Fibroblast of upper back skin (primary cell): ENCODE measurements at regions not wholly inside any gene's neighbourhood (a gene's known extent, or its start where the extent isn't known, plus 50 kb on each side); places are given as distances from the start of the nearest gene placed in this dataset.

ENCODE experiments used
- DNase-seq: peaks from one replicate; pipeline ENCODE4 v3.0.0-alpha.2; 2013

DNA sequence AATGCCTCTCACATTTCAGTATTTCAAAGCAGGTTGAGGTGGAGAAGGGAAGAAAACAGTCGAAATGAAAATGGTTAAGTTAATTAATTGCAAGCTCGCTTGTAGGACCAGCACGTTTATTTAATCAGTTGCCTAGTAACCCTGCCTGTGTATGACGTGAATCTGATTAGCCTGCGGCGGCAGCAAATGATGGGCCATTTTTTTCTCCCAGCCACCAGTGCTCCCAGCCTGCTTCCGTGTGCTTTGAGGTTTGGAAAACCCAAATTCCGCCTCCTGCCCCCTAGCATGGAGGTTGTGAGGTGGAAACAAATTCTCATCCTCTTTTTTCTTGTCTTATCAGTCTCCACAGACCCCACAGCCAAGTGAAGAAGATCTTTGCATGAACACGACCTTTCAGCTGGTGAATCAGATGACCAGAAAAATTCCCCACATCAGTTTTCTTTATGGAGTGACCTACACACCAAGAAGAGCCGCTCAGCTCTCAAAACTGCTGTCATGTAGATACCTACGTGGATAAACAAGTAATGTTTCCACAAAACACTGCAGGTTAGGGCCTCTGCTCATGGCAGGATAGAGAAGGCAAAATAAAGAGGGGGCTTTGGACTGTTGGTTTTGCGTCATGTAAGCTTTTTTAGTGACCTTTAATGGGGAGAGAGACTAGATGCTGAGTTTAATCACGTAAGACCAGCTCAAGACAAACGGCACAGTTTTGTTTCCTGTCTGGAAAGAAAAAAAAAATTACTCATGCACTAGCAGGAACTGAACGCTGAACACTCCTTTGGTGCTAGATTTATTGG, 572.9 kb upstream of the NOX3 start:
- DNase-seq, result peak; percentile 25

DNA sequence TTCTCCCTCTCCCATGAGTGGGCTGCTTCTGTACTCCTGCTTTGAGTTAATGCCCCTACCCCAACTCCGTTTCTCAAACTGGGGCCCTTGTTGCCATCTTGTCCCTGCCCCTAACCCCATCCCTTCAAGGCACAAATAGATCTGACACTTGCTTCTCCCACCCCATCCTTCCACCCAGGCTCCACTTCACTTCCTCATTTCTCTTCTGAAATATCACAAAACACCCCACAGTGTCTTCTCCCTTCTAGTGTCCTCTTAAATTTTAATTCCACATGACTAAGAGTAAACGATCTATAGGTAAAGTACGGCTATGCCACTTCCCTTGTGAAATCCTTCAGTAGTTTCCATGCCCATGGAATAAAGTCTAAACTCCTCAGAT, 571.6 kb upstream of the NOX3 start:
- no peak for DNase-seq

DNA sequence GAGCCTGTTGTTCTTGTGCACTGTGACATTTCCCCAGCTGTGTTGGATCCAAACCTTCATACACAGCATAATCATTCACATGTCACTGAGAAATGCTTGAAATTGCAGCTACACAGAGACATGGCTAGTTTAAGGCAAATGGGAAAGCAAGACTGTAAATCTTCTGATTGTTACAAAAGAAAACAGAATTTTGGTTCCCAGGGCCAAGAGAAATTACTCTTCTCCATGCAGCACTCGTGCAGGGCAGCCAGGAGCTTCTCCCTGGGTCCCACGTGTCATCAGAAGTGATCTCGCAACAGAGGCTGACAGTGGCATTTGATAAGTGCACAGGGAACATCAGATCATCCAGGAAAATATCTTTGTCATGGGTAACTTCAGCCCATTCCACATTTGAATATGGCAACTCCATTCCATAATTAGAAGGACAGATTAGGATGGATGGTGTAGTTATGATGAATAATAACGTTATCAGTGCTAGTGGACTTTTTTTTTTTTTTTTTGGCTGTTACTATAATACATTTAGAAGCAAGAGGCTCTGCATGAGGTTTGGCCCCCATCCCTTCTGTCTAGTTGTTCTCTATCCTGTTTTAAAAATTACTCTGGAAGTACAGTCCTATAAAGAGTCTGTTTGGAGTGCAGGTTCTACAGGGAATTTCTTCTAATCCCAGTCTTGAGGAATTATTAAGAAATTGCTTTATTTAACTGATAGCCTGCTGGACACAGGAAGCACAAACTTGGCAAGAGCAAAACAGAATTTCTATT, 571.0 kb upstream of the NOX3 start:
- DNase-seq, result no peak

DNA sequence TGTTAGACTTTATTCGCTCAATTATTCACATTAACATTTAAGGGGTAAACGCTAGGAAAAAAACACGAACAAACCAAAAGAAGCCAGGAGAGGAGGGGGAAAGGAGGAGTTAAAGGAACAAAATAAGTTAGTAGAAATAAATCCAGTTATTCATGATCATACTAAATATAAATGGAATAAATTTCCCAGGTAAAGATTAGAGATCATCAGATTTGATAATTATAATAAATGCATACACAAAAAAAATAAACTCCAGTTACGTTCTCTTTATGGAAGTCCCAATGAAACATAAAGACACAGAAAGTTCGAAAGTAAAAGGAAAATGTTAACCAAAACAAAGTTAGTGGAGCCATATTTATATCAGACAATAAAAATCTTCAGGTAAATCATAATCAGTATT, 568.7 kb upstream of the NOX3 start:
- no peak for DNase-seq

DNA sequence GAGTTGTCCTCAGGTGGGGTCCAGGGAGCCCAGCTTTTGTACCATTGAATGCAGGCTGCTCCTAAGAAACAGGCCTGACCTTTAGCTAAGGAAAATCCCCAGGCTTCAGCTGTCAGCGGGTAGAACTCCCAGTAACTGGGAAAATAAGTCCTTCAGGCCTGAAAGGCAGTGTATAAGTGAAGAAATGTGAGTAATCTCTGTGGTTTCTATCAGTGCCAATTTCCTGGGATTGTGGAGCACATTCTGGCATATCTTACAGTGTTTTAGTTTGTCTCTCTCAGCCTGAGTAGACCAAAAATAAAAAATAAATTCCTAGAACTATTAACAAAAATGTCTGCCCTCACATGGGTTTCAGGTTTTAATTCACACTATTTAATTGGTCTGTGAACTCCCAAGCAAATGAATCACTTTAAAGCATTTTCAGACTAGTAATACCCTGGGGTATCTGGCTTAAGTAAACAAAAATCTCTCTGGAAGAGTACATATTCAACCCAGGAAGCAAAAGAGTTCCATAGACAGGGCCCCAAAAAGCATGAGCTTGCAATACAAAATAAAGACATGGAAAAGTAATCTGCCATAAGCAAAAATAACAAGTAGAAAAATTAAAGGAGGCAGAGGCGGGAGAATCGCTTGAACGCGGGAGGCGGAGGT, 566.2 kb upstream of the NOX3 start:
- peak; percentile 88 for DNase-seq

DNA sequence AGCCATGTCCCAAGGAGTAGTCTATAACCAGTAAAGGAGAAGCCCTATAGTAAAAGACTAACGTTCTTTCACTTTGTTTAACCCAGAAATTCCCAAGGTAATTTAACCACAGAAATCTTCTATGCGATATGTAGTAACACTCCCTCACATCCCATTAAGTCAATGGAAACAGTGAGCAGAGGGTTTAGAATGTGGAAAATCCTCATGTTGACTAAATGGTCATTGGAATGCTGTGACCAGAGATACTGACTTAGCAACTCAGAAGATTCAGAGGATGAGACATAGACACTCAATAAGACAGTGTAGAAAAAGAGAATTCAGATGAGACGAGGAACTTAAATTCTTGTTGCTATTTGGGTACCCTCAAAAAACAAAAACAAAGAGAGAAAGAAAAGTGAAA, 562.2 kb upstream of the NOX3 start:
- peak; percentile 86 for DNase-seq

DNA sequence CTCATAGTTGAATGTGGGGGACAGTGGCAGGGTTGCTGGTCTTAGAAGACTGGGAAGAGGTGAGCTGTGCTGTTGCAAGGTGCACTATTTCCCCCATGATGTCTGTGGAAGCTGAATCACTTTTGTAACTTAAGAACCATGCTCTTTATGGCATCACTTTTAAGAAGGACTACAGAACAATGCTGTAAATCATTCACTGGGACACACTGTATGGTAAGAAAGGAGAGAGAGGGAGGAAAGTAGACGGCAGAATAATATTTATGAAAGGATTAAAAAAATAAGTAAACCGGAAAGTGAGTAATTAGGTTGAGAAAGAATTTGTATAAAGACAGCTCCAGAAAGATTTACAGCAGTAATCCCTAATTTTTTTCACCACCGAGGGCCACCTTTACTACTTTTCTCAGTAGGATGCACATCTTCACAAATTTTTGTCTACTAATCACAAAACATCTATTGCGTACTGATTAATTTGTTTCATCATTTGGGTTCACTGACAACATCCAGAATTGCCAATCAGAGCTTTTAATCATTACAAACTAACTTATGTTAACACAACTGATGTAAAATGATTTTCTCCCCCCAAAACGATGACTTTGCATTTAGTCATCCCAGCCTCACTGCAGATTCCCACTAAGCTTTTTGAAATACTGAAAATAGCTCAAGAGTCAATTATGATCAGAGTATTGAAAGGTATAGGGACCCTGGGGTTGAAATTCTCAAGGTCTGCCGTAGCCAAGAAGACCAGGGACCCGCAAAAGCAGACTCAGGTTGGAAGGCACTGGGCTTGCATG, 560.7 kb upstream of the NOX3 start:
- DNase-seq, result no peak

DNA sequence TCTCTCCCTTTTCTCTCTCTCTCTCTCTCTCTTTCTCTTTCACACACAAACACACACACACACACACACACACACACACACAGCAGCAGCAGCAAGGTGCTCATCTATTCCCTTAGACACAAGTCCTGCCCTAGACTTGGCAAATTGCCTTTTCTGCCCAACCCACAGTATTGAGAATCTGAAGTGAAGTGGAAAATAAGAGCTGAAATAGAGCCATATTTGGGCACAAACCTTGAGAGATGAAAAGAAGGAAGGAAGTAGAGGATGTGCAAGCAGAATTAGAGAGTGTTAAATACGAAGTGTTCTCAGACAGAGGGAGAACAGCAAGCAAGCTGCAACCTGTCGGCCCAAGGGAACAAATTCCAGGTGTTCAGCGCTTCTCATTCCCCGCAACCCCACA, 557.5 kb upstream of the NOX3 start:
- no peak for DNase-seq

DNA sequence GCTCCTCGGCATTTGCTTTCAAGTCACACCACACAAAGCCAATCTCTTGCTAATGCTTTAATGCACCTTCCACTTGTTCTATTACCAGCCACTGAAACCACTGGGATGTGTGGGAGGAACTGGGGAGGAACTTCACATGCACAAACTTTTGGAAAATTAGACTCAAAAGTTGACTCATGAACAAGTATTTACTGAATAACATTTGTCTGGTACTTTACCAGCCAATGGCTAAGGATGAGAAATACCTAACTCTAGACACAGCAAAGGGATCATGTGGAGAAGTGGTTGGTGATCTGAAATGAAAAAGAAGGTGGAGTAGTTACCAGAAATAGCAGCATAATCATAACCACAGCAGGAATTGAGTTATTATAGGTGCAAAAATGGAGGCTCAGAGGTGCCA, 554.0 kb upstream of the NOX3 start:
- DNase-seq, result no peak

DNA sequence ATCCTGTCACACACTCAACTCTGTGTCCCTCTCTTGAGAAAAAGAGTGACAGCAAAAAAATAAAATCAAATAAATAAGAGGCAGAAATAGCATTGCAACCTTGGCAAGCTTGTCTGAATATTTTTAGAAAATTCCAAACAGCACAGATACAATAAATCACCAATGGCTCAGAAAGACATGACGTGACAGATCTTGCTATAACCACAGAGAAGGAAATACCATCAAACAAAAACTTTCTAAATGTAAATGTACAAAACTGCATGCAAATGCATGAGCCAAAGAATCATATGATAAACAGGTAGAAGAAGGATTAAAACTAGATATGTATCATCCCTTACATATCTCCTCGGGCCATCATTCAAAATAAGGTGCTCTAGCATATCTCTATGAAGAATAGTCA, 549.2 kb upstream of the NOX3 start:
- no peak for DNase-seq

DNA sequence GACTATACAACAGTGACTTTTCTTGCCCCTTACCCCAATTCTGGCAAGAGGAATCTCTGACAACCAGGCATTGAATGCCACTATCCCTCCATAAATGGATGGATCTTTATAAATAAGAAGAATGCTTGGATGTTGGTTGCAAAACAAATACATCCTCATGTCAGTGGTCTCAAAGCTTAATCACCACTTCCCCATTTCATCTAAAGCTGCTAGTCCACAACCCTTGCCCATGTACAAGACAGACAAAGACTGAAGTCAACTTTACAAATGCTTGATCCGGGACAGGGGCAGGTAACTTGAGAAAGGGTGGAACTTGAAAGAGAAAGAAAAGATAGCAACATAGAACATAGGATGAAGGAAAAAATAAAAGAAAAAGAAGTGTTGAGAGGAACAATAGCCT, 540.5 kb upstream of the NOX3 start:
- no peak for DNase-seq

DNA sequence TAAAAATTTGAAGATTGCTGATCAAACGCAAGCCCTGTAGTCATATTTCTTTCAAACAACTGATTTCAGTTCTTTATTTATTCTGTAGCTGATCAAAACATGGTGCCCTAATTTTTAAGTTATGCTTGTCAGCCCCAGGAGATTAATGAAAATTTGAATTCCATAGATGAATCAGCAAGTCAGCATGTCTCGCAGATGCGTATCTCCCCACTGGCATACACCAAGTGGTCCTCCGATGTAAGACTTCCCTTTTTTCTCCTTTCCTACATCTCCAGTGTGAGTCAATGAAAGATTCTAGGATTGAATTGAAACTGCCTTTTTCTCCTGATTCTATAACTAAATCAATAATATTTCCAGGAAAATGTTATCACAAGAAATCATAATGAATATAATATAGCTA, 539.6 kb upstream of the NOX3 start:
- DNase-seq, result no peak

DNA sequence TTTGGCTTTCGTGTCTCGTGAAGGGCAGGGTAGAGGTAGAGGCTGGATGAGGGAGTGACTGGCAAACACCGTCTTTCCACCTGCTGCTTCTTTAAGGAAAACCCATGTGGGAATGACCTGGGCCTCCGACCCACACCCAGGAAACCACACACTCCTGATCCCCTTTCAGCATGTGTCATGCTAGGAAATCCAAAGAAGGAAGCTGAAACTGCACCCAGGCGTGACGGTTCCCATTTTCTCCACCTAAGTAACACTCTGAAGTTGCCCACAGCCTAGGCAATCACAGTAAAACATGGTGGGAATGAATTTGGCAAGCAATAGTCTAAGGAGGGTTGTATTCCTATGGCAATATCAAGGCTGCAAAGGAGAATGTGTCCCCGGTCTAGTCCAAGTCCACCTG, 538.4 kb upstream of the NOX3 start:
- DNase-seq, result no peak

DNA sequence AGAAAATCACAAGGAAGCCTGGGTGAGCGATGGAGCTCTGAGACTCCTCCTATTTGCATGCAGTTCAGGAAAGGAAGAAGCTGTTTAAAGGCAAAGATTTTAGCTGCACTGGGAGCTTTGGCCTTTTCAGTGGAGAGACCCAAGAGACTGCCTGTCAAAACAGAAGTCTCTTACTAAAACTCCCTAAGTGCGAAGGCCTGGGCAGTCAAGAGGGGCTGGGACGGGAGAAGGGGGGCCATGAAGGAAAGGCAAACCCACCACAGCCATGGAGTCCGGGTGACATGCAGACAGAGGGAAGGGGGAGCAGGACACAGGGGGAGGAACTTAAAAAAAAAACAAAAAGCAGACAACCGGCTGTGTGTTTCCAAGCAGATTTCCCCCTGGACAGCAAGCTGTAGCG, 537.6 kb upstream of the NOX3 start:
- no peak for DNase-seq

DNA sequence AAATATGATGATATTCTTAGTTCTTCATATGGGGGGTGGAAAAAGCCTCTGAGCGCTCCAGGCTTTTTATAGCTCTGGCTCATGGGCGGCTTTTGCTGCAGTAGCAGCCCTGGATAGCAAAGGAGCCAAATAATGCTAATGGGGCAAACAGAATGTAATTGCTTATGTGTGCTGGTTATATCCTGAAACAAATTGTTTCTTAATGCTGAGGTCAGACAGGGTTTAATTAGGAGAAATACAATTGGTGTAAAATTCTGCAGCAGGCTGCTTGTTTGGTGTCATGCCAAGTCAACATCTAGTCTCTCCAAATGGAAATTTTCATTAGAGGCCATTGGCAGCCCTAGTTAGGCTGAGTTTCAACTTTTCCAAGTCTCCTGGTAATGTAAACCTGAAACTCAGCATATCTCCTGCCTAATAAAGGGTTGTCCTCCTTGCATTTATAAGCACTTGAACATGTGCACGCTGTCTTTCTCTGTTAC, 530.1 kb upstream of the NOX3 start:
- no peak for DNase-seq

DNA sequence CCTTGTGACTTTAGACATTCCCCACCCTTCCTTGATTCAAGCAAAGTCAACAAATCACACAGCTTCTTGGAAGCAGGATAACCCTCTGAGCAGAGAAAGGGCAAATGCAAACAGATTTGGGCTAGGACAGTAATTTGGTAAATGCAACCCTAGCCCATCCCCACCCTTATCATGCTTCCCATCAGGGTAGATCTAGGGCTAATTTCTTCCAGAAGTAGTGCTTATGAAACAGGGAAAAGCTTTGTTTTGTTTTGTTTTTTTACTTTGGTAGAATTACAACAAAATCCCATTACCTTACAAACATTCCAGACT, 525.1 kb upstream of the NOX3 start:
- DNase-seq, result no peak

DNA sequence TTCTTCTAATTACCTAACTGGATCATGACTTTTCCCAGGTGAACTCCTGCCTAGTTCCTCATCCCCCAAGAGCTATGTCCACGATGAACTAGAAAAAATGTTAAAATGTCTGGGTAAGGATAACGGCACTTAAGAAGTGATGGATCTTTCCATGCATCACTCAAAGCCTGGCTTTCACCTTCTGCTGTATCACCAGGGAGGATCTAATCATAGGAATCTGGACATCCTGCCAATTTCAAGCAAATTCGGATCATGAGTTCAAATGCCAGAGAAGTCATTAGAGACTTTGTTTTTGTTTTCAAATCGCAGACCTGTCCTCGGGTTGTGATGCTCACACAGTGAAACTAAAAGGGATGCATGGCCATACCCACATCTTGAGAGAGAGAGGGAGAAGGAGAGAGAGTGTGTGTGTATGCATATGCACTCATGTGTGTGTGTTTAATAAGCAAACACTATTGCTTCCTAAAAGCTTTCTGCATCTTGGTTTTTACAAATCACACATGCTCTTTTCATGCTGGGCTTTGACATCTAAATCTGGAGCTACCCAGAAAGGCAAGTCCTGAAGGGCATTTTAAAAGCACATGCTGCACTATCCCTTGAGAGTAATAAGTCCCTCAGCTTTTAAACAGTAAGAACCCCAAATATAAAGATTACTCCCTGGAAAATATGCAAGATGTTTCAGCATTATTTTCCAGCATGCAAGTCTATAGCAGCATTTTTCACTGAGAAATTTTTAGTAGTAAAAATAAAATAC, 524.6 kb upstream of the NOX3 start:
- no peak for DNase-seq

DNA sequence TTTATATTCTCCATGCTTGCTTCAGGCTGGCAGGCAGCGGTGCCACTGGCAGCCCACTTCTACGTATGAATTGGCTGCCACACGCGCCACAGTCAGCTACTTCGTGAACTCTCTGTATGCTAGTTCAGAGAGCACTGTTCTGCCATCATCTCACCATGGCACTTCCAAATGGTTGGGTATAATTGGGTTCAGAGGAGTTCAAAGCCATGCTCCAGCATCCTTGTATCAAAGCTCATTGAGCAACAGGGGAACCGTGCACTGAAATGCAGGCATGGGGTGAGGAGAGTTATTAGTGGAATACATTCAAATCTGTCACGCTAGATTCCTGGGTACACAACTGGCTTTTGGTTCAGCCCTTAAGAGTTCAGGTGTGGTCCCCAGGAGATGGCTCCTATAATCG, 519.9 kb upstream of the NOX3 start:
- DNase-seq, result no peak

DNA sequence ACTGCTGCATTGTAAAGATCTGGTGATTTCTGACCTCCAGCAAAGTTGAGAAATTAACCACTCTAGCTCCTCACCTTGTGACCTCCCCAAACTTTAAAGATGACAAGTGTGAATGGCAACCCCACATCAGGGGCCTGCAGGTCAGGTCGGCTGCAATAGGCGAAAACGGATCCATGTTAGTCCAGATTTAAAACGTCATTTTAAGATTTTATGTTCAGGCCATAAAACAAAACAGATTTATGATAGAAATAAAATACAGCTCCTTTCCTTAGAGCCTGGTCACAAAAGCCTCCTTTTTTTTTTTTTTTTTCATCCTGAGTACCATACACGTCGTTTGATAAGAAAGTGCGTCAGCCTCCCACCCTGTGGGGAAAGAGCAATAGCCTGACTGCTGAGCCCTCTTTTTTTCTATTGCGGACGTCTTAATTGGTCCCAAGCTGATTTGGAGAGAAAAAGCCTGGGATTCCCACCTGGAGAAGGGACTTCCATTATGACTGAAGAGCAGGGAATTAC, 519.2 kb upstream of the NOX3 start:
- DNase-seq, result no peak

DNA sequence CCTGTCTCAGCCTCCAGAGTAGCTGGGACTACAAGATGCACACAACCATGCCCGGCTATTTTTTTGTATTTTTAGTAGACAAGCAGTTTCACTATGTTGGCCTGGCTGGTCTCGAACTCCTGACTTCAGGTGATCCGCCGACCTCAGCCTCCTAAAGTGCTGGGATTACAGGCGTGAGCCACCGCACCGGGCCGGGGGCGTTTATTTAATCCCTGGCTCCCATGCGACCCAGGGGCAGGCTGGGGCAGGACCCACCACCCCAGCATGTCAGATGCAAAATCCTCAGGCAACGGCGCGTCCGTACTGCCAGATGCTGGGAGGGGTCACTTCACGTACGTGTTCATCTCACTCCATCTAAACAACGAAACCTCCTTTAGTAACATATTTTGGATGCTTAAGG, 518.7 kb upstream of the NOX3 start:
- DNase-seq, result no peak

DNA sequence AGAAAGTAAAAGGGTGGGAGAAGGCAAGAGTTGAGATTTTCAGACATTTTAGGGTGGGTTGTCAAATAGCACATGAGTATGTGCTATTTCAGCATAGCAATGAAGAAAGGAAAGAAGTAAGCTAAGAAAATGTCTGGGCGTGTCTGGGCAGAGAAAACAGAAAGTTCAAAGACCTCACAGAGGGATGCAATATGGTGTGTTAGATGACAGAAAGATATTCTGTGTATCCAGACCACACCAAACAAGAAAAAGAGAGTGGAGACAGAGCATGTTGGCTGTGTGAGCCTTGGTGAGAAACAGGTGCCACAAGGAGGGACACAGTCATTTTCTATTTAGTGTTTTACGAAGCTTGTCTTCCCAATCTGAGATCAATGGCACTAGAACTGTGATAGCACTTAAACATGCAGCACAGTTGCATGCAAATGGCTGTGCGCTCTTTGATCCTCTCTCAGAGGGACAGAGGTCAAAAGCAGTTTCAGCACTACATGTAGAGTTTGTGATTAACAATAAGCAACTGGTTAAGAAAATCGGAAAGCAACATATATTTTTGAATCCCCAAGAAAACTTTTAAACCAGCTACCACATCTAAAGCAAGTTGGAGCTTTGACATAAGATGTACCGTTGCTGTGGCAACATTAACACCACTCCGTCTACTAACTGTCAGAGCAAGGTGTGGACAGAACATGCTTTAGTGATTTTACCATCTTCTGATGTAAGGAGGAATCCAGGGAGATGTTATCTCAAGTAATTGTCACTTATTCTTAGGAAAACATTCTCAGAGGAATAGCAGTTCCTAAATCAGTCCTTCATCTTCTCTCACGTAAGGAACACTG, 515.5 kb upstream of the NOX3 start:
- DNase-seq, result no peak
